ENCODE measurements at regions not wholly inside any gene's neighbourhood (a gene's known extent, or its start where the extent isn't known, plus 50 kb on each side); places are given as distances from the start of the nearest gene placed in this dataset.

GRCh38 chr5:106875591-106876297, 795.0 kb downstream of the EFNA5 start:
- peak; percentile 8 for DNase-seq
- TF ChIP-seq CTCF (IDR thresholded peaks at IDR 0.05), result peak; percentile 23
- H3K4me3 Mint-ChIP-seq, result no peak overlapping the region
- no peaks in the 10 kb centered on the region for H3K36me3 Mint-ChIP-seq (ENCODE audit: low read depth)
- no peaks in the 10 kb centered on the region for H3K4me1 Mint-ChIP-seq
- no peak overlapping the region for H3K27ac Mint-ChIP-seq
- H3K27me3 Mint-ChIP-seq (ENCODE audit: low read depth, poor library complexity), result no peaks in the 10 kb centered on the region
- H3K9me3 Mint-ChIP-seq, result peaks cover 21% of the 10 kb centered on the region

- Mint-ChIP-seq H3K9me3 (peaks cover 21% of the 10 kb centered on the region), H3K27me3 (ENCODE audit: low read depth, poor library complexity) (no peaks in the 10 kb centered on the region), H3K4me3 (no peak overlapping the region), H3K27ac (no peak overlapping the region), H3K4me1 (no peaks in the 10 kb centered on the region), H3K36me3 (ENCODE audit: low read depth) (no peaks in the 10 kb centered on the region)
- TF ChIP-seq CTCF (IDR thresholded peaks at IDR 0.05), result no peak
- DNase-seq, result no peak
Observed at GRCh38 chr5:106874974-106875373, 795.8 kb downstream of the EFNA5 start.

DNA sequence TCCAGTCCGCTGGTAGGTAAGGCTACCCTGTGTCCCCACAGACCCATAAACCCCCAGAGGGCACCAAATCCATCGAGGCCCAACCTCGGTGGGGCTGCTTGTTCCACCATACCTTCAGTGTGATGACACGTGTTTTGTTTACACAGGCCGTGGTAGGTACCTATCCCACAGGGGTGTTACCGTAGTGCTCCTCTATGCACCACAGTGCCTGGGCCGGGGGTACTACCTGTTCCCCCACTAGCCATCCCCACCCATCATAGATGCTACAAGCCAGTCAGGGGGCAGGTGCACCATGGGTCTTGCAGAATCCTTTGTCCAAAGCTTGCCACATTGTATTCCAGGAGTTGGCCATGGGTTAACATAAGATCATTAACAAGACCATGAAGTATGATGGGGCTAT, 796.2 kb downstream of the EFNA5 start:
- Mint-ChIP-seq H3K9me3 (peaks cover 21% of the 10 kb centered on the region), H3K4me3 (no peak overlapping the region), H3K36me3 (ENCODE audit: low read depth) (no peaks in the 10 kb centered on the region), H3K27ac (no peak overlapping the region), H3K27me3 (ENCODE audit: low read depth, poor library complexity) (no peaks in the 10 kb centered on the region), H3K4me1 (no peaks in the 10 kb centered on the region)
- TF ChIP-seq CTCF (IDR thresholded peaks at IDR 0.05), result no peak
- DNase-seq, result no peak

DNA sequence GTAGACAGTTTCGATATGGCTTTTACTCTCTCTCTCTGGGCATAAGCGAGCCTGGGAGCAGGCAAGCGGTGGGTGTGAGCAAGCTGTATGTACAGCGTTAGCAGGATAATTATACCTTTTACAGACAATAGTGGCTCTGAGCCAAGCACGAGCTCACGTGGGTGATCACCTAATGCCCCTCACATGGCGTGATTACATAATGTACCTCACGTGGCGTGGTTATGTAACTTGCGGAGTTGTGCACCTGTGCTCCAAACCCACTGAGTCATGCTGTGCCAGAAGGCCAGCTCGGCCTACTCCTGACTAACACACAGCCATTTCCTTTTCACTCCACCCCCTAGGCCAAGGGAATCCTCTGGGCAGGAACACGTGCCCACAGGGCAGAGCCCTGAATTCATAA, 797.2 kb downstream of the EFNA5 start:
- Mint-ChIP-seq H3K9me3 (peaks cover 21% of the 10 kb centered on the region), H3K4me1 (no peaks in the 10 kb centered on the region), H3K4me3 (no peak overlapping the region), H3K27ac (no peak overlapping the region), H3K36me3 (ENCODE audit: low read depth) (no peaks in the 10 kb centered on the region), H3K27me3 (ENCODE audit: low read depth, poor library complexity) (no peaks in the 10 kb centered on the region)
- no peak for DNase-seq
- TF ChIP-seq CTCF (IDR thresholded peaks at IDR 0.05), result no peak

- TF ChIP-seq CTCF (IDR thresholded peaks at IDR 0.05), result no peak
- no peaks in the 10 kb centered on the region for H3K9me3 Mint-ChIP-seq
- no peaks in the 10 kb centered on the region for H3K36me3 Mint-ChIP-seq (ENCODE audit: low read depth)
- H3K27ac Mint-ChIP-seq, result no peak overlapping the region
- no peak for DNase-seq
- H3K4me3 Mint-ChIP-seq, result no peak overlapping the region
- peaks cover 20% of the 10 kb centered on the region for H3K4me1 Mint-ChIP-seq
- no peaks in the 10 kb centered on the region for H3K27me3 Mint-ChIP-seq (ENCODE audit: low read depth, poor library complexity)
Observed at GRCh38 chr5:106865279-106865678, 805.5 kb downstream of the EFNA5 start.

All from nephron progenitor cell (in vitro differentiated cells).